ENCODE measurements at regions not wholly inside any gene's neighbourhood (a gene's known extent, or its start where the extent isn't known, plus 50 kb on each side); places are given as distances from the start of the nearest gene placed in this dataset.

DNA sequence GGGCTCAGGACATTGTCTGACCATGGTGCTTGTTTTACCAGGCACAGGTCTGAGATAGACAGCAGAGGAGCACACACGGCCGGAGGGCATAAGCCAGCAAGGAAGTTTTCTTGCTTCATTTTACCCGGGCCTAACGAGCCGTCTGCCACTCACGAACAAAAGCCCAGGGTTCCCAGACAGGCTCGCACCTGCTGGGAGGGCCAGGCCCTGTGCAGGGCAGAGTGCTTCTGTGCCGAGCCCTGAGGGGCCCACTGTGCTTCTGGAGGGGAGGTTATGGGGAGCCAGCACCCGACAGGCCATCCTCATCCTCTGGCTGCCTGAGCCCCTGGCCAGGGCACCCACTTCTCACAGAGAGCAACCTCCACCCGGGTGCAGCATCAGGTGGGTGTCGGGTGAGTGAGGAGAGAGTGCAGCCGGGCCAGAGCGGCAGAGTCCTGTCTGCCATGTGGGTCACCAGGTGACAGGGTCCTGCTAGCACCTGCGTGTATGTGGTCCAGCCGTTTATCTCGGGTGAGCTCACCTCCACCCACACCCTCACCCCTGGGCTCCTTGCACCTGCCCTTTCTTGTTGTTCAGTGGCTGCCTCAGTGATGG lies 297.9 kb downstream of the NDUFA10 start:
- TF ChIP-seq CTCF (IDR thresholded peaks at IDR 0.05) = no peak
- no peak for TF ChIP-seq POLR2A (IDR thresholded peaks at IDR 0.05)
